H7 (cell line): ENCODE measurements at regions not wholly inside any gene's neighbourhood (a gene's known extent, or its start where the extent isn't known, plus 50 kb on each side); places are given as distances from the start of the nearest gene placed in this dataset.
A peak's percentile ranks its signal among the peaks of the same experiment; 100 is the strongest.

Experiments
- DNase-seq: peaks from one replicate; pipeline ENCODE4 v3.0.0; 2012
- H3K27me3 ChIP-seq: 2 replicates; pipeline ENCODE4 v1.6.0; 2011; ENCODE audit warnings: mild to moderate bottlenecking, low read length; ENCODE audit not compliant: control insufficient read depth, insufficient read depth
- H3K36me3 ChIP-seq: replicated peaks from 2 replicates; pipeline ENCODE4 v1.5.1; 2011; ENCODE audit warnings: low read length; ENCODE audit not compliant: control insufficient read depth, insufficient read depth
- H3K4me3 ChIP-seq: 2 replicates; pipeline ENCODE4 v1.5.1; 2011; ENCODE audit warnings: low read depth, mild to moderate bottlenecking, control low read depth, low read length, moderate library complexity; ENCODE audit not compliant: insufficient read depth

- H3K4me3 ChIP-seq: no peak overlapping the region
- no peaks in the 10 kb centered on the region for H3K36me3 ChIP-seq
- no peak for DNase-seq
- H3K27me3 ChIP-seq: no peaks in the 10 kb centered on the region
Measured at GRCh38 chr5:130985776-130986175, 179.3 kb downstream of the HINT1 start.

- no peak for DNase-seq
- H3K36me3 ChIP-seq: no peaks in the 10 kb centered on the region
- H3K4me3 ChIP-seq: no peak overlapping the region
- no peaks in the 10 kb centered on the region for H3K27me3 ChIP-seq
Measured at GRCh38 chr5:130981663-130982062, 183.4 kb downstream of the HINT1 start.

GRCh38 chr5:130978475-130978874, 186.6 kb downstream of the HINT1 start:
- DNase-seq: no peak
- H3K4me3 ChIP-seq: no peak overlapping the region
- no peaks in the 10 kb centered on the region for H3K36me3 ChIP-seq
- H3K27me3 ChIP-seq: no peaks in the 10 kb centered on the region

- no peak for DNase-seq
- no peaks in the 10 kb centered on the region for H3K27me3 ChIP-seq
- no peak overlapping the region for H3K4me3 ChIP-seq
- no peaks in the 10 kb centered on the region for H3K36me3 ChIP-seq
Measured at GRCh38 chr5:130976493-130976892, 188.6 kb downstream of the HINT1 start.

- H3K4me3 ChIP-seq: no peak overlapping the region
- no peaks in the 10 kb centered on the region for H3K36me3 ChIP-seq
- peak; percentile 26 for DNase-seq
- H3K27me3 ChIP-seq: no peaks in the 10 kb centered on the region
Measured at GRCh38 chr5:130975847-130976246, 189.2 kb downstream of the HINT1 start.

- DNase-seq: peak; percentile 22
- H3K4me3 ChIP-seq: no peak overlapping the region
- H3K36me3 ChIP-seq: no peaks in the 10 kb centered on the region
- no peaks in the 10 kb centered on the region for H3K27me3 ChIP-seq
Measured at GRCh38 chr5:130975299-130975698, 189.8 kb downstream of the HINT1 start.

GRCh38 chr5:130974021-130974683, 190.9 kb downstream of the HINT1 start:
- H3K27me3 ChIP-seq: no peaks in the 10 kb centered on the region
- H3K36me3 ChIP-seq: no peaks in the 10 kb centered on the region
- H3K4me3 ChIP-seq: no peak overlapping the region
- DNase-seq: no peak

GRCh38 chr5:130966990-130967525, 198.0 kb downstream of the HINT1 start:
- Histone ChIP-seq H3K4me3 (no peak overlapping the region), H3K27me3 (no peaks in the 10 kb centered on the region), H3K36me3 (no peaks in the 10 kb centered on the region)
- DNase-seq: no peak

GRCh38 chr5:130965920-130966319, 199.1 kb downstream of the HINT1 start:
- H3K4me3 ChIP-seq: no peak overlapping the region
- H3K27me3 ChIP-seq: no peaks in the 10 kb centered on the region
- no peaks in the 10 kb centered on the region for H3K36me3 ChIP-seq
- DNase-seq: no peak

- no peak overlapping the region for H3K4me3 ChIP-seq
- H3K36me3 ChIP-seq: no peaks in the 10 kb centered on the region
- H3K27me3 ChIP-seq: no peaks in the 10 kb centered on the region
- DNase-seq: no peak
Measured at GRCh38 chr5:130965360-130965759, 199.7 kb downstream of the HINT1 start.

GRCh38 chr5:130964231-130965202, 200.5 kb downstream of the HINT1 start:
- Histone ChIP-seq H3K27me3 (no peaks in the 10 kb centered on the region), H3K4me3 (no peak overlapping the region), H3K36me3 (no peaks in the 10 kb centered on the region)
- no peak for DNase-seq

- no peak overlapping the region for H3K4me3 ChIP-seq
- no peaks in the 10 kb centered on the region for H3K36me3 ChIP-seq
- no peaks in the 10 kb centered on the region for H3K27me3 ChIP-seq
- no peak for DNase-seq
Measured at GRCh38 chr5:130963798-130964197, 201.3 kb downstream of the HINT1 start.

- Histone ChIP-seq H3K4me3 (no peak overlapping the region), H3K36me3 (no peaks in the 10 kb centered on the region), H3K27me3 (no peaks in the 10 kb centered on the region)
- DNase-seq: no peak
Measured at GRCh38 chr5:130957151-130957550, 207.9 kb downstream of the HINT1 start.

GRCh38 chr5:130955041-130955440, 210.0 kb downstream of the HINT1 start:
- H3K4me3 ChIP-seq: no peak overlapping the region
- H3K27me3 ChIP-seq: no peaks in the 10 kb centered on the region
- H3K36me3 ChIP-seq: no peaks in the 10 kb centered on the region
- DNase-seq: no peak

GRCh38 chr5:130954336-130954735, 210.7 kb downstream of the HINT1 start:
- no peak for DNase-seq
- H3K36me3 ChIP-seq: no peaks in the 10 kb centered on the region
- H3K4me3 ChIP-seq: no peak overlapping the region
- no peaks in the 10 kb centered on the region for H3K27me3 ChIP-seq
